Nephron (organoid): ENCODE measurements at regions not wholly inside any gene's neighbourhood (a gene's known extent, or its start where the extent isn't known, plus 50 kb on each side); places are given as distances from the start of the nearest gene placed in this dataset.

Source experiments
- H3K27ac Mint-ChIP-seq, 3 experiments: 2 replicates each; pipeline ENCODE4 v1.8.0; 2020; ENCODE audit warnings: mixed read lengths in 3 of 3, mild to moderate bottlenecking in 2 of 3, moderate library complexity in 1 of 3
- H3K27me3 Mint-ChIP-seq: 2 replicates; pipeline ENCODE4 v1.8.0; 2021; ENCODE audit warnings: low read depth, mild to moderate bottlenecking, moderate library complexity, mixed read lengths
- H3K36me3 Mint-ChIP-seq: 2 replicates; pipeline ENCODE4 v1.8.0; 2020; ENCODE audit warnings: low read depth, mixed read lengths
- H3K4me1 Mint-ChIP-seq: 2 replicates; pipeline ENCODE4 v1.8.0; 2020; ENCODE audit warnings: mixed read lengths
- H3K4me3 Mint-ChIP-seq, 3 experiments: 2 replicates each; pipeline ENCODE4 v1.8.0; 2020; ENCODE audit warnings: mild to moderate bottlenecking in 3 of 3, mixed read lengths in 3 of 3, moderate library complexity in 2 of 3
- H3K9me3 Mint-ChIP-seq: 2 replicates; pipeline ENCODE4 v1.8.0; 2020; ENCODE audit warnings: mixed read lengths
- CTCF ChIP-seq, 3 experiments: fragments of 200-600 bp; sonication (generic); IDR thresholded peaks; one replicate each; pipeline ENCODE4 v1.5.0; 2021; ENCODE audit warnings: antibody characterized with exemption in 3 of 3; ENCODE audit not compliant: unreplicated experiment in 3 of 3

GRCh38 chrX:126985981-126986380, 166.5 kb downstream of the PRR32 start:
- Mint-ChIP-seq H3K9me3 (peaks cover 5% of the 10 kb centered on the region), H3K4me1 (no peaks in the 10 kb centered on the region), H3K27ac (peak overlapping the region; percentile 43 to 86 (median 82)), H3K27me3 (no peaks in the 10 kb centered on the region), H3K4me3 (no peak overlapping the region), H3K36me3 (no peaks in the 10 kb centered on the region)
- TF ChIP-seq CTCF (IDR thresholded peaks at IDR 0.05; ENCODE audit: unreplicated experiment in 3 of 3) = no peak

- no peaks in the 10 kb centered on the region for H3K27me3 Mint-ChIP-seq
- no peak for TF ChIP-seq CTCF (IDR thresholded peaks at IDR 0.05; ENCODE audit: unreplicated experiment in 3 of 3)
- H3K27ac Mint-ChIP-seq = peak overlapping the region; percentile 64 to 79 (median 70)
- H3K9me3 Mint-ChIP-seq = peaks cover 7% of the 10 kb centered on the region
- peaks cover 16% of the 10 kb centered on the region for H3K4me1 Mint-ChIP-seq
- no peaks in the 10 kb centered on the region for H3K36me3 Mint-ChIP-seq
- no peak overlapping the region for H3K4me3 Mint-ChIP-seq
Measured at GRCh38 chrX:126994032-126994600, 174.6 kb downstream of the PRR32 start.

- Mint-ChIP-seq H3K4me1 (no peaks in the 10 kb centered on the region), H3K4me3 (no peak overlapping the region), H3K36me3 (no peaks in the 10 kb centered on the region), H3K9me3 (peaks cover 32% of the 10 kb centered on the region), H3K27ac (no peak overlapping the region), H3K27me3 (no peaks in the 10 kb centered on the region)
- TF ChIP-seq CTCF (IDR thresholded peaks at IDR 0.05; ENCODE audit: unreplicated experiment in 3 of 3) = no peak
Measured at GRCh38 chrX:127011629-127012028, 192.1 kb downstream of the PRR32 start.

GRCh38 chrX:127025013-127025412, 205.5 kb downstream of the PRR32 start:
- Mint-ChIP-seq H3K27ac (peak overlapping the region in 1 of 3 experiments; percentile 42), H3K4me3 (no peak overlapping the region), H3K27me3 (no peaks in the 10 kb centered on the region), H3K4me1 (peaks cover 9% of the 10 kb centered on the region), H3K36me3 (no peaks in the 10 kb centered on the region), H3K9me3 (peaks cover 4% of the 10 kb centered on the region)
- TF ChIP-seq CTCF (IDR thresholded peaks at IDR 0.05; ENCODE audit: unreplicated experiment in 3 of 3) = no peak

- Mint-ChIP-seq H3K27me3 (no peaks in the 10 kb centered on the region), H3K27ac (peak overlapping the region; percentile 80 to 95 (median 88)), H3K4me3 (peak overlapping the region in 1 of 3 experiments; percentile 16), H3K36me3 (no peaks in the 10 kb centered on the region), H3K4me1 (peaks cover 15% of the 10 kb centered on the region), H3K9me3 (peaks cover 4% of the 10 kb centered on the region)
- no peak for TF ChIP-seq CTCF (IDR thresholded peaks at IDR 0.05; ENCODE audit: unreplicated experiment in 3 of 3)
Measured at GRCh38 chrX:127030016-127030748, 210.7 kb downstream of the PRR32 start.

GRCh38 chrX:127037159-127037558, 217.6 kb downstream of the PRR32 start:
- no peaks in the 10 kb centered on the region for H3K27me3 Mint-ChIP-seq
- no peaks in the 10 kb centered on the region for H3K36me3 Mint-ChIP-seq
- H3K9me3 Mint-ChIP-seq = no peaks in the 10 kb centered on the region
- H3K27ac Mint-ChIP-seq = no peak overlapping the region
- TF ChIP-seq CTCF (IDR thresholded peaks at IDR 0.05; ENCODE audit: unreplicated experiment in 3 of 3) = no peak
- no peak overlapping the region for H3K4me3 Mint-ChIP-seq
- H3K4me1 Mint-ChIP-seq = no peaks in the 10 kb centered on the region
